GM18868 (cell line): ENCODE measurements at regions not wholly inside any gene's neighbourhood (a gene's known extent, or its start where the extent isn't known, plus 50 kb on each side); places are given as distances from the start of the nearest gene placed in this dataset.
"Not testable (repeated sequence)": the region's sequence is repeated elsewhere in the genome, so short reads cannot be mapped to it uniquely, and the experiment has no call there.

Source experiments
- ATAC-seq: cut with Tn5 transposase; IDR thresholded peaks from one replicate; pipeline ENCODE4 v1.9.1; 2021; ENCODE audit warnings: mild to moderate bottlenecking, moderate library complexity; ENCODE audit not compliant: unreplicated experiment

GRCh38 chr3:94778814-94779494 lies 716.1 kb downstream of the NSUN3 start:
- no peak for ATAC-seq

GRCh38 chr3:94779699-94780098 lies 716.8 kb downstream of the NSUN3 start:
- no peak for ATAC-seq

GRCh38 chr3:94784274-94784673 lies 721.4 kb downstream of the NSUN3 start:
- no peak for ATAC-seq

GRCh38 chr3:94787066-94787465 lies 724.2 kb downstream of the NSUN3 start:
- no peak for ATAC-seq

- ATAC-seq, result no peak
These were observed 724.9 kb downstream of the NSUN3 start for GRCh38 chr3:94787734-94788270.

GRCh38 chr3:94794563-94794962 lies 731.7 kb downstream of the NSUN3 start:
- no peak for ATAC-seq

GRCh38 chr3:94799420-94800060 lies 736.7 kb downstream of the NSUN3 start:
- no peak for ATAC-seq

GRCh38 chr3:94811836-94812235 lies 749.0 kb downstream of the NSUN3 start:
- ATAC-seq, result no peak

- no peak for ATAC-seq
These were observed 758.4 kb downstream of the NSUN3 start for GRCh38 chr3:94821241-94821640.

- no peak for ATAC-seq
These were observed 759.4 kb downstream of the NSUN3 start for GRCh38 chr3:94822298-94822697.

- not testable (repeated sequence) for ATAC-seq
These were observed 783.4 kb downstream of the NSUN3 start for GRCh38 chr3:94846251-94846650.

GRCh38 chr3:94862703-94863102 lies 799.8 kb downstream of the NSUN3 start:
- peak; percentile 94 for ATAC-seq

- ATAC-seq, result no peak
These were observed 806.2 kb downstream of the NSUN3 start for GRCh38 chr3:94869059-94869547.

GRCh38 chr3:94873751-94874150 lies 810.9 kb downstream of the NSUN3 start:
- no peak for ATAC-seq

GRCh38 chr3:94875149-94875548 lies 812.3 kb downstream of the NSUN3 start:
- ATAC-seq, result no peak

GRCh38 chr3:94887065-94887464 lies 824.2 kb downstream of the NSUN3 start:
- ATAC-seq, result no peak

- no peak for ATAC-seq
These were observed 834.1 kb downstream of the NSUN3 start for GRCh38 chr3:94896994-94897393.

- ATAC-seq, result no peak
These were observed 841.4 kb downstream of the NSUN3 start for GRCh38 chr3:94904156-94904674.

- ATAC-seq, result no peak
These were observed 846.9 kb downstream of the NSUN3 start for GRCh38 chr3:94909726-94910125.

GRCh38 chr3:94912656-94913055 lies 849.8 kb downstream of the NSUN3 start:
- no peak for ATAC-seq

- no peak for ATAC-seq
These were observed 864.3 kb downstream of the NSUN3 start for GRCh38 chr3:94927175-94927574.

- ATAC-seq, result no peak
These were observed 866.1 kb downstream of the NSUN3 start for GRCh38 chr3:94928921-94929320.
